CD14-positive monocyte (primary cell): ENCODE measurements at regions not wholly inside any gene's neighbourhood (a gene's known extent, or its start where the extent isn't known, plus 50 kb on each side); places are given as distances from the start of the nearest gene placed in this dataset.

Source experiments
- DNase-seq, 3 donors: peaks; one replicate each; pipeline ENCODE4 v3.0.0-alpha.2; 2011 to 2022
- H2AFZ ChIP-seq: 2 replicates; pipeline ENCODE4 v1.6.0; 2012; ENCODE audit warnings: mild to moderate bottlenecking, low read depth, low read length, inconsistent platforms; ENCODE audit not compliant: insufficient read depth, poor library complexity, severe bottlenecking
- H3K27ac ChIP-seq, 2 donors: 1 replicate in 1 of 2; 2 replicates in 1 of 2; pipeline ENCODE4 v1.5.1; 2012 to 2013; ENCODE audit warnings: low read length in 2 of 2, control low read depth in 1 of 2, inconsistent platforms in 1 of 2, low read depth in 1 of 2, mild to moderate bottlenecking in 1 of 2
- H3K27me3 ChIP-seq, 2 donors: one replicate each; pipeline versions ENCODE4 v1.6.0 to v1.6.1; 2011 to 2013; ENCODE audit warnings: low read length in 2 of 2; ENCODE audit not compliant: control insufficient read depth in 2 of 2, insufficient read depth in 2 of 2
- H3K36me3 ChIP-seq, 2 donors: replicated peaks in 1 of 2; 1 replicate in 1 of 2; 2 replicates in 1 of 2; pipeline versions ENCODE4 v1.5.1 to v1.6.1; 2012 to 2013; ENCODE audit warnings: low read length in 2 of 2, control low read depth in 1 of 2, inconsistent platforms in 1 of 2, mild to moderate bottlenecking in 1 of 2; ENCODE audit not compliant: insufficient read depth in 2 of 2, control insufficient read depth in 1 of 2
- H3K4me1 ChIP-seq, 2 donors: 1 replicate in 1 of 2; 2 replicates in 1 of 2; pipeline versions ENCODE4 v1.5.1 to v1.6.1; 2012 to 2013; ENCODE audit warnings: low read length in 2 of 2, control low read depth in 1 of 2, inconsistent platforms in 1 of 2, mild to moderate bottlenecking in 1 of 2, moderate library complexity in 1 of 2; ENCODE audit not compliant: insufficient read depth in 2 of 2, control insufficient read depth in 1 of 2
- H3K4me2 ChIP-seq: replicated peaks from 2 replicates; pipeline ENCODE3; 2012; ENCODE audit warnings: low read length, moderate library complexity, mild to moderate bottlenecking; ENCODE audit not compliant: poor library complexity, severe bottlenecking; ENCODE audit errors: extremely low read depth
- H3K4me3 ChIP-seq, 3 experiments: fragments of 200-600 bp in 1 of 3; sonication (generic) in 1 of 3; replicated peaks in 1 of 3; 1 replicate in 2 of 3; 2 replicates in 1 of 3; pipeline ENCODE4 v1.5.1; 2011 to 2013; ENCODE audit warnings: low read length in 3 of 3, mild to moderate bottlenecking in 3 of 3, control low read depth in 2 of 3, low read depth in 2 of 3, inconsistent platforms in 1 of 3, moderate library complexity in 1 of 3
- H3K79me2 ChIP-seq: 2 replicates; pipeline ENCODE4 v1.6.0; 2012; ENCODE audit warnings: mild to moderate bottlenecking, control low read depth, inconsistent platforms, low read length, moderate library complexity; ENCODE audit not compliant: insufficient read depth
- H3K9ac ChIP-seq: 2 replicates; pipeline ENCODE4 v1.6.0; 2017; ENCODE audit warnings: low read length, mild to moderate bottlenecking; ENCODE audit not compliant: insufficient read depth, poor library complexity, severe bottlenecking
- H3K9me3 ChIP-seq, 2 donors: replicated peaks in 1 of 2; 1 replicate in 1 of 2; 2 replicates in 1 of 2; pipeline versions ENCODE4 v1.5.1 to v1.6.1; 2012 to 2013; ENCODE audit warnings: low read length in 2 of 2, control low read depth in 1 of 2; ENCODE audit not compliant: control insufficient read depth in 1 of 2, insufficient read depth in 1 of 2
- H4K20me1 ChIP-seq: 2 replicates; pipeline ENCODE4 v1.6.0; 2012; ENCODE audit warnings: mild to moderate bottlenecking, low read length, control low read depth, moderate library complexity; ENCODE audit not compliant: insufficient read depth
- H3K27ac Mint-ChIP-seq, 7 donors: one replicate each; pipeline ENCODE4 v1.8.0; 2020; ENCODE audit warnings: mild to moderate bottlenecking in 7 of 7, mixed read lengths in 7 of 7, moderate library complexity in 6 of 7, inconsistent platforms in 2 of 7
- H3K27me3 Mint-ChIP-seq, 3 donors: one replicate each; pipeline ENCODE4 v1.8.0; 2021 to 2022; ENCODE audit warnings: low read depth in 3 of 3, mild to moderate bottlenecking in 3 of 3, mixed read lengths in 3 of 3, moderate library complexity in 3 of 3, inconsistent platforms in 1 of 3
- H3K36me3 Mint-ChIP-seq, 2 donors: one replicate each; pipeline ENCODE4 v1.8.0; 2020; ENCODE audit warnings: mixed read lengths in 2 of 2, inconsistent platforms in 1 of 2, mild to moderate bottlenecking in 1 of 2
- H3K4me1 Mint-ChIP-seq: one replicate; pipeline ENCODE4 v1.8.0; 2020; ENCODE audit warnings: mild to moderate bottlenecking, mixed read lengths
- H3K4me3 Mint-ChIP-seq, 2 donors: one replicate each; pipeline ENCODE4 v1.8.0; 2020; ENCODE audit warnings: mild to moderate bottlenecking in 2 of 2, mixed read lengths in 2 of 2, moderate library complexity in 1 of 2
- H3K9me3 Mint-ChIP-seq, 7 donors: one replicate each; pipeline ENCODE4 v1.8.0; 2020 to 2022; ENCODE audit warnings: mixed read lengths in 7 of 7, mild to moderate bottlenecking in 6 of 7, moderate library complexity in 6 of 7, inconsistent platforms in 2 of 7
- WGBS: methylation state at CpG from one replicate; pipeline ENCODE4 v1.1.5; 2013; ENCODE audit warnings: missing lambda C conversion rate; ENCODE audit not compliant: insufficient coverage; 5-methylcytosine and 5-hydroxymethylcytosine counted together
- intact Hi-C, 2 donors: fragments of 100-400 bp; cut with micrococcal nuclease; formaldehyde crosslinking; loops; one replicate each; pipeline versions ENCODE4 v1.15.0 to v1.15.1; 2023
- TF ChIP-seq, protein P1 (sequence below): fragments of 200-600 bp; IDR thresholded peaks from one replicate; pipeline ENCODE4 v1.8.0; 2022; ENCODE audit warnings: antibody characterized with exemption, mild to moderate bottlenecking

DNA sequence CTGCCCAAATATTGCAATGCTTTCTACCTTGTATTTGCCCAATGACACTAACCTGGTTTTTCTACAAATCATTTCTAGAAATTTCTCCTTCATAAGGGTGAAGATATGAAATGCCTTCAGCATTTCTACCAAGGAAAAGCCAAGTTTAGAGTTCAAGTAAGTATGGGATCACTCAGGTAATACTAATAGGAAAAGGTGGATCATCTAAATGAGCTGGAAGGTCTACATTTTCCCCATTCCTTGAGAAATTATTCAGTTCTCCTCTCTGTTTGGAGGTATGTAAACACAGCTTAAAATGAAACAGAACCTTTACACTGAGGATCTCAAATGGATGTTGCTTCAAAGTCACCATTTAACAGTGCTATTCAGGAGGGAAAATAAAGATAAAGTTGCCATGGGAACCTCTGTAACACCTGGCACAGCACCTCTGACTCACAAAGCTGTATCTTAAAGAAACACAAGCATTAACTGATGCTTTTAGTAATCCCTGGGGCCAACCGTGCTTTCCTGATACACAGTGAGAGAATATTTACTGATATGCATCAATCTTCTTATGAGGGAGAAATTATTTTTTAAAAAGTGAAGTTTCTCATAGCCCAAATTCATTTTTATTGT lies 161.3 kb downstream of the DRD1 start:
- no CpG with 5 or more reads among the region's 1 CpG for WGBS
- Histone ChIP-seq H2AFZ (no peak overlapping the region), H3K27me3 (no peaks in the 10 kb centered on the region), H3K4me3 (no peak overlapping the region), H3K79me2 (no peaks in the 10 kb centered on the region), H4K20me1 (no peaks in the 10 kb centered on the region), H3K27ac (no peak overlapping the region), H3K9ac (no peak overlapping the region), H3K9me3 (no peaks in the 10 kb centered on the region), H3K4me1 (no peaks in the 10 kb centered on the region), H3K36me3 (no peaks in the 10 kb centered on the region), H3K4me2 (no peak overlapping the region)
- peaks cover 0 to 5% (median 1%) of the 10 kb centered on the region in 7 donors for H3K9me3 Mint-ChIP-seq
- no peaks in the 10 kb centered on the region for H3K36me3 Mint-ChIP-seq
- no peak overlapping the region for H3K27ac Mint-ChIP-seq
- DNase-seq, result no peak
- intact Hi-C loops, result no loop called here
- peaks cover 1 to 3% (median 1%) of the 10 kb centered on the region in 3 donors for H3K27me3 Mint-ChIP-seq
- TF ChIP-seq, protein P1, sequence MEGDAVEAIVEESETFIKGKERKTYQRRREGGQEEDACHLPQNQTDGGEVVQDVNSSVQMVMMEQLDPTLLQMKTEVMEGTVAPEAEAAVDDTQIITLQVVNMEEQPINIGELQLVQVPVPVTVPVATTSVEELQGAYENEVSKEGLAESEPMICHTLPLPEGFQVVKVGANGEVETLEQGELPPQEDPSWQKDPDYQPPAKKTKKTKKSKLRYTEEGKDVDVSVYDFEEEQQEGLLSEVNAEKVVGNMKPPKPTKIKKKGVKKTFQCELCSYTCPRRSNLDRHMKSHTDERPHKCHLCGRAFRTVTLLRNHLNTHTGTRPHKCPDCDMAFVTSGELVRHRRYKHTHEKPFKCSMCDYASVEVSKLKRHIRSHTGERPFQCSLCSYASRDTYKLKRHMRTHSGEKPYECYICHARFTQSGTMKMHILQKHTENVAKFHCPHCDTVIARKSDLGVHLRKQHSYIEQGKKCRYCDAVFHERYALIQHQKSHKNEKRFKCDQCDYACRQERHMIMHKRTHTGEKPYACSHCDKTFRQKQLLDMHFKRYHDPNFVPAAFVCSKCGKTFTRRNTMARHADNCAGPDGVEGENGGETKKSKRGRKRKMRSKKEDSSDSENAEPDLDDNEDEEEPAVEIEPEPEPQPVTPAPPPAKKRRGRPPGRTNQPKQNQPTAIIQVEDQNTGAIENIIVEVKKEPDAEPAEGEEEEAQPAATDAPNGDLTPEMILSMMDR, result no peak
- H3K4me1 Mint-ChIP-seq, result no peaks in the 10 kb centered on the region
- no peak overlapping the region for H3K4me3 Mint-ChIP-seq

DNA sequence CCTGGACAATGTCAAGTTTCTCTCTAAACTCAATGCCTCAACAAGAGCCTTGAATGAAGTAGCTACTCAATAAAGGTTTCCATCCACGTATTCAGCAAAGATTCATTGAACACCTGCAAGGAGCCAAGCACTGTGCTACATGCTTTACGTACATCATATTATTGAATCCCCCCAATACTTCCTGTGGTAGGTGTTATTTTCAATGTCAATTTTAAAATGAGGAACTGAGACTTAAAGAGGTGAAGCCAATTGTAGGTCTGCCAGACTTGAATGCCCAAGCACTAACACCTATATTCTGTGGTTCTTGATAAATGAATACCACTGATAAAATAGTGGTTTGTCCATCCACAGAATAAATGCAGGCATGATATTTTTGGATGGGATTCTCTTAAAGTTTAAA lies 162.3 kb downstream of the DRD1 start:
- Histone ChIP-seq H3K9me3 (no peaks in the 10 kb centered on the region), H3K27ac (no peak overlapping the region), H3K4me3 (no peak overlapping the region), H2AFZ (no peak overlapping the region), H3K79me2 (no peaks in the 10 kb centered on the region), H3K4me1 (no peaks in the 10 kb centered on the region), H3K36me3 (no peaks in the 10 kb centered on the region), H4K20me1 (no peaks in the 10 kb centered on the region), H3K9ac (no peak overlapping the region), H3K4me2 (no peak overlapping the region), H3K27me3 (no peaks in the 10 kb centered on the region)
- no peak for DNase-seq
- Mint-ChIP-seq H3K4me3 (no peak overlapping the region), H3K9me3 (peaks cover 0 to 5% (median 0%) of the 10 kb centered on the region in 7 donors), H3K4me1 (no peaks in the 10 kb centered on the region), H3K27ac (no peak overlapping the region), H3K36me3 (no peaks in the 10 kb centered on the region), H3K27me3 (peaks cover 1 to 3% (median 1%) of the 10 kb centered on the region in 3 donors)
- intact Hi-C loops, result no loop called here
- no CpG with 5 or more reads among the region's 2 CpGs for WGBS
- TF ChIP-seq, protein P1, result no peak
